Kidney epithelial cell (primary cell): ENCODE measurements at regions not wholly inside any gene's neighbourhood (a gene's known extent, or its start where the extent isn't known, plus 50 kb on each side); places are given as distances from the start of the nearest gene placed in this dataset.
"Not testable (repeated sequence)": the region's sequence is repeated elsewhere in the genome, so short reads cannot be mapped to it uniquely, and the experiment has no call there.

ENCODE experiments used
- DNase-seq: peaks from one replicate; pipeline ENCODE4 v3.0.0-alpha.2; 2010; ENCODE audit warnings: low read depth
- H3K27me3 ChIP-seq: 2 replicates; pipeline ENCODE4 v1.6.0; 2011; ENCODE audit warnings: low read length; ENCODE audit not compliant: control insufficient read depth, insufficient read depth
- H3K36me3 ChIP-seq: 2 replicates; pipeline ENCODE4 v1.5.1; 2011; ENCODE audit warnings: low read length; ENCODE audit not compliant: control insufficient read depth, insufficient read depth
- H3K4me3 ChIP-seq: 2 replicates; pipeline ENCODE4 v1.5.1; 2011; ENCODE audit warnings: low read depth, mild to moderate bottlenecking, control low read depth, low read length
- CTCF ChIP-seq: IDR thresholded peaks from 2 replicates; pipeline ENCODE4 v1.5.1; 2011; ENCODE audit warnings: mild to moderate bottlenecking, moderate library complexity, low read length, control low read depth, inconsistent platforms; ENCODE audit not compliant: insufficient read depth, poor library complexity, severe bottlenecking

GRCh38 chr11:115643549-115644270 is 139.5 kb upstream of the CADM1 start:
- H3K4me3 ChIP-seq: no peak overlapping the region
- no peaks in the 10 kb centered on the region for H3K36me3 ChIP-seq
- TF ChIP-seq CTCF: no peak
- peaks cover 14% of the 10 kb centered on the region for H3K27me3 ChIP-seq
- no peak for DNase-seq

GRCh38 chr11:115642660-115643059 is 138.4 kb upstream of the CADM1 start:
- Histone ChIP-seq H3K36me3 (no peaks in the 10 kb centered on the region), H3K27me3 (peaks cover 14% of the 10 kb centered on the region), H3K4me3 (no peak overlapping the region)
- TF ChIP-seq CTCF: no peak
- DNase-seq: no peak

- no peak for DNase-seq
- no peak for TF ChIP-seq CTCF
- peaks cover 4% of the 10 kb centered on the region for H3K27me3 ChIP-seq
- H3K36me3 ChIP-seq: no peaks in the 10 kb centered on the region
- no peak overlapping the region for H3K4me3 ChIP-seq
Measured at GRCh38 chr11:115637599-115638241, 133.5 kb upstream of the CADM1 start.

- Histone ChIP-seq H3K27me3 (peaks cover 4% of the 10 kb centered on the region), H3K36me3 (no peaks in the 10 kb centered on the region), H3K4me3 (no peak overlapping the region)
- no peak for DNase-seq
- TF ChIP-seq CTCF: no peak
Measured at GRCh38 chr11:115636753-115637527, 132.7 kb upstream of the CADM1 start.

- H3K27me3 ChIP-seq, H3K4me3 ChIP-seq, H3K36me3 ChIP-seq, DNase-seq: not testable (repeated sequence)
Measured at GRCh38 chr11:115633977-115634376, 129.8 kb upstream of the CADM1 start.

- TF ChIP-seq CTCF: no peak
- H3K4me3 ChIP-seq: no peak overlapping the region
- H3K36me3 ChIP-seq: no peaks in the 10 kb centered on the region
- H3K27me3 ChIP-seq: peaks cover 8% of the 10 kb centered on the region
- DNase-seq: no peak
Measured at GRCh38 chr11:115632061-115632460, 127.8 kb upstream of the CADM1 start.
